A549 (cell line): ENCODE measurements at regions not wholly inside any gene's neighbourhood (a gene's known extent, or its start where the extent isn't known, plus 50 kb on each side); places are given as distances from the start of the nearest gene placed in this dataset.

Experiments used
- CTCF ChIP-seq: fragments of >200 bp; sonication (Bioruptor Twin); formaldehyde crosslinking; IDR thresholded peaks from 3 replicates; pipeline ENCODE4 v1.5.1; 2016
- HDAC2 ChIP-seq: fragments of 200-600 bp; sonication (generic); IDR thresholded peaks from 2 replicates; pipeline ENCODE4 v1.6.1; 2016
- ZC3H11A ChIP-seq: fragments of 450-650 bp; IDR thresholded peaks from 2 replicates; pipeline ENCODE4 v1.6.1; 2014; ENCODE audit warnings: antibody characterized with exemption, mild to moderate bottlenecking

- TF ChIP-seq ZC3H11A (no peak), CTCF (no peak), HDAC2 (no peak)
These were observed 57.5 kb downstream of the MAGEF1 start for GRCh38 chr3:184654375-184654774.
